Hepatocyte (in vitro differentiated cells): ENCODE measurements at regions not wholly inside any gene's neighbourhood (a gene's known extent, or its start where the extent isn't known, plus 50 kb on each side); places are given as distances from the start of the nearest gene placed in this dataset.

Experiments used
- CTCF ChIP-seq: fragments of 200-600 bp; sonication (generic); IDR thresholded peaks from 2 replicates; pipeline ENCODE4 v1.5.1; 2016; ENCODE audit warnings: antibody characterized with exemption, mild to moderate bottlenecking; ENCODE audit not compliant: poor library complexity
- EZH2phosphoT487 ChIP-seq: fragments of 200-600 bp; sonication (generic); IDR thresholded peaks from one replicate; pipeline ENCODE4 v1.6.1; 2018; ENCODE audit warnings: antibody characterized with exemption, mild to moderate bottlenecking, low read depth, moderate library complexity; ENCODE audit not compliant: unreplicated experiment, severe bottlenecking

GRCh38 chr14:88934351-88934806, 109.9 kb downstream of the TTC8 start:
- no peak for TF ChIP-seq CTCF
- no peak for TF ChIP-seq EZH2phosphoT487
